Prostate gland (tissue), 2 donors: ENCODE measurements at regions not wholly inside any gene's neighbourhood (a gene's known extent, or its start where the extent isn't known, plus 50 kb on each side); places are given as distances from the start of the nearest gene placed in this dataset.

ENCODE experiments used
- CTCF ChIP-seq, 4 experiments: fragments of 200-600 bp in 2 of 4; fragments of 450-650 bp in 2 of 4; sonication (generic) in 2 of 4; IDR thresholded peaks; 1 replicate in 3 of 4; 2 replicates in 1 of 4; pipeline ENCODE4 v1.5.1; 2016 to 2019; ENCODE audit warnings: antibody characterized with exemption in 4 of 4, mild to moderate bottlenecking in 2 of 4, moderate library complexity in 2 of 4
- POLR2AphosphoS5 ChIP-seq: sonication (generic); formaldehyde crosslinking; IDR thresholded peaks from one replicate; pipeline ENCODE4 v1.6.1; 2017; ENCODE audit warnings: antibody characterized with exemption

DNA sequence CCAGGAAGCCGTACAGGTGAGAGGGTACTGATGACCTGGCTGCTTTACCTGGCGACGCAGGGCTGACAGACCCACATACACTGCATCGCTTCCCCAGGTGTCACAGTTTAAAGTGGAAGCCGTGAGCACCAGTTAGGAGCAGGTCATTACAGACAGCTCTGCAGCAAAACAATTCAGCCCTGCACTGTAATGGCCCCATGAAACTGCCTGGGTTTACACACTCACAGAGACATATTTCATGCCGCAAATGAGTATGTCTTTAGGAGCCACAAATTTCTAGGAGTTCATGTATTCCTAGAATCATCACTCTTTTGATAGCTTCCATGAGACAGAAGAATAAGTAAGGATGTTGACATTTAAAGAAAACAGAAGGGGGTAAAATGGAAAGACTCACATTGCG lies 723.1 kb downstream of the MATN1 start:
- TF ChIP-seq CTCF (IDR thresholded peaks at IDR 0.05) (no peak), POLR2AphosphoS5 (no peak)
